GM19463 (cell line): ENCODE measurements at regions not wholly inside any gene's neighbourhood (a gene's known extent, or its start where the extent isn't known, plus 50 kb on each side); places are given as distances from the start of the nearest gene placed in this dataset.

ENCODE experiments used
- ATAC-seq: cut with Tn5 transposase; IDR thresholded peaks from one replicate; pipeline ENCODE4 v1.9.1; 2021; ENCODE audit warnings: mild to moderate bottlenecking, moderate library complexity; ENCODE audit not compliant: unreplicated experiment

- ATAC-seq: no peak
These were observed 631.7 kb upstream of the CADM1 start for GRCh38 chr11:116135891-116136290.

GRCh38 chr11:116134450-116134849 is 630.2 kb upstream of the CADM1 start:
- ATAC-seq: no peak

GRCh38 chr11:116132273-116132978 is 628.2 kb upstream of the CADM1 start:
- ATAC-seq: no peak

DNA sequence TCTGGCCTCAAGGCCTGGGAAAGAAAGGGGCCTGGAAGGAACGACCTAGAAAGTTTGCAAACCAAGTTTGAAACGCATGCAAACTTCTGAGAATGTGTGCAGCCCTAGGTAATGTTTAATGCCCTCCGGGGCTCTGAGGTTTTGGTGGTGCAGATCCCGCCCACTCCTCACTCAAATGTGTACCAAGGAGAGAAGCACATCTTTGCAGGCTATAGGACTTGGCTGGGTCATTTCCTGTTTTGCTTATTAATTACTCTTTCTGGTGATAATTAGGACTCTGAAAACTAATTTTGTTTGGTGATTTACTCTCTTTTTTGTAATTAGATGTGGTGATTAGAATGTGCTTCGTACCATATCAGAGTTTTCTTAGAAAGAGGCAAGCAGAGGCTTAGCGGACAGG is 625.9 kb upstream of the CADM1 start:
- peak; percentile 72 for ATAC-seq

DNA sequence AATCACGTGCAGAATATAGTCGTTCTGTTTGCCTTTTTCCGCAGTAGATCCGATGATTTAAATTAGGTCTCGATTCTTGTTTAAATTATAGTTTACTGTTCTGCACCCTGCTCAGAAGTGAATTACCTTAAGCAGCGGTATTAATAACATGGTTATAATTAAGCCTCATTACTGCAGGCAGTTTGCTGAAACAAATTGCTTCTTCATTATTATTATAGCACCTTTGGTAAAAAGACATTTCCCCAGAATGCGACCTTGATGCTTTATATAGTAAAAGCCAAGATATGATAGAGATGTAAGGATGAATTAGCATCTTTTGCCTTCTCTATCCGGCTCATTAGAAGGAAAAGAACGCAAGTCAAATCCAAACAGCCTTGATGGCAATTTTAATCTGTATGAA is 625.2 kb upstream of the CADM1 start:
- ATAC-seq: no peak

DNA sequence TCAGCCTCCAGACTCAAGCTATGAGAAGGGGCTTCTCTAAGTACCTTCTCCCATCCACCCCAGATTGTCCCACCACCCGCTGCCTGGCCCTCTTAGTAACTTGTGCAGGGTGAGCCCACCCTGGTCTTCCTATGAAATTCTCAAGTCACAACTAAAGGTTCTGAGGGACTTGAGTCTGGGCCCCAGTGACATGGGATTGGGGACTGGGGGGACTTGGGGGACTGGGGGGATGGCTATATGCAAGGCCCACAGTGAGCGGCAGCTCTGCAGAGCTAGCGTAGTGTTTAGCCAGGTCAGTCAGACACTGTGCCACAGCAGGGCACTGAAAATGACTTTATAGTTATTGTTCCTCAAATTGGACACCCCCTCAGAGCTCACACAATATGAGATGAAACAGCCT is 622.3 kb upstream of the CADM1 start:
- no peak for ATAC-seq

DNA sequence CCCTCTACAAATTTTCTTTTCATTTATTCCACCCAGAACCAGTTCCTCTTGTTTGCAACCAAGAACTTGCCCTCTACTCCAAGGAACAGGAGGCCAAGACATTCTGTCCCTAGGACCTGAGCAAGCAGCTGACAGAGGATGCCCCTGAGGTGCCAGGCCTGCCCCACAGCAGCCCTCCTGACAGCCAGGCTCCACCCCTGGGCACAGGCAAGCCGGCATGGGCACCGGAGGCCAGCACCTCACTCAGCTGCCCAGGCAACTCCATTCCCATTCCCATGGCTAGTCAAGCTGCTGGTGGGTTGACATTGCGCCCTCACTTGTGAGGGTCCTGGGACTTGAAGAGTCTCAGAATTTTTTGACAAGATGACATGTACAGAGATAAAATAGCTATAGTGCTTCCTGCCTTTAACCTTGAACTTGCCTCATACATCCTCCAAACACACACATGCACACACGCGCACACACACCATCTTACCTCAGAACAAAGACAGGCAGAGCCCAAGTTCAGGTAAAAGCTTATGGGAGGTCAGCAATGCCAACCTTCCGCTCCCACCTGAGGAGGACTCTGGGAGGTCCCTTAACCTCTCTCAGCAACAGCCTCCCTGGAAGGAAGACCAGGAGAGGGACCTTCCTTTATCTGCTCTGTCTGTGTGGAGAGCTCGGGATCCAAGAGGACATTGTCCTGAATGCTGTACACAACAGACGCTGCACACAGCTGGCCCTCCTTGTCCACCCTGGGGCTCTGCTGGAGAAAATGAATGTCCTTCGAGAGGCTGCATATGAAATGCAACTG is 620.9 kb upstream of the CADM1 start:
- ATAC-seq: no peak

- ATAC-seq: no peak
These were observed 619.5 kb upstream of the CADM1 start for GRCh38 chr11:116123739-116124138.

- ATAC-seq: no peak
These were observed 618.7 kb upstream of the CADM1 start for GRCh38 chr11:116122697-116123472.

GRCh38 chr11:116119158-116119557 is 614.9 kb upstream of the CADM1 start:
- ATAC-seq: no peak

GRCh38 chr11:116118138-116118470 is 613.9 kb upstream of the CADM1 start:
- no peak for ATAC-seq

- ATAC-seq: no peak
These were observed 613.3 kb upstream of the CADM1 start for GRCh38 chr11:116117331-116118137.

GRCh38 chr11:116115801-116116200 is 611.6 kb upstream of the CADM1 start:
- no peak for ATAC-seq

DNA sequence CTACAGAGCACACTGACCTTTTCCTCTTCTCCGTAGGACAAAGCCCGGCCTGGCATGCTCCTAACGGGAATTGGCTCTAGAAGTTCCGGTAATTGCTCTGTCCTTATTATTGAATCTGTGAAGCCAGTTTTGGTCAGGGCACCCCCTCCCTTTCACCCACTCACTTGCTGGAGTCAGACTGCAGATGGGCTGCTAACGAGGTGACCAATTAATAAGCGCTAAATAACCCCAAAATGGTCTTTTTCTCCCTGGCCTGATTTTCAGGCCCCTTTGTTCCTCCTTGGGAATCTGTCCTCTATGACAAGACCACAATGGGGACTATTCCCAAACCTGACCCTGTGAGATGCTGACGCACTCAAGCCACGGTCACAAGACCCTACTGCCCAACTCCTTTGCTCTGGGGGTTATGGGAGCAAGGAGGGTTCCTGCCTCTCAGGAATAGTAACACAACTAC is 610.0 kb upstream of the CADM1 start:
- no peak for ATAC-seq

- no peak for ATAC-seq
These were observed 608.1 kb upstream of the CADM1 start for GRCh38 chr11:116112087-116112935.

- ATAC-seq: no peak
These were observed 607.3 kb upstream of the CADM1 start for GRCh38 chr11:116111546-116111945.

DNA sequence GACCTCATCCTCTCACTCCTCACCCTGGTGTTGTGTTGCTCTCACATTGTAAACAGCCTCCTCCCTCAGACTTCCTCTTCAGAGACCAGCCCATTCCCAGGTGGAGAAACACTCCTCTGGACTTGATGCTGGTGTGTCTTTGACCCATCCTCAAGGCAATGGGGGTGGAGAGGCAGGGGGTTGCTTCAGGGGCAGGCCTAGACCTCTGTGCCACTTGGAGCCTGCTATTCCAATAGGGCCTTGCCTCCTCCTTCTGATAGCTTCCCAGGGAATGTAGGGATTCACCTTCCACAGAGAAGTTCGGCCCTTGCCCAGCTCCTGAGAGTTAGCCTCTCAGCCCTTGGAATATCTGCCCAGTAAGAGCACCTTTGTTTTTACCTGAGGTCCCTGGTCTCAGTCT is 606.6 kb upstream of the CADM1 start:
- no peak for ATAC-seq

- no peak for ATAC-seq
These were observed 606.1 kb upstream of the CADM1 start for GRCh38 chr11:116110356-116110755.

DNA sequence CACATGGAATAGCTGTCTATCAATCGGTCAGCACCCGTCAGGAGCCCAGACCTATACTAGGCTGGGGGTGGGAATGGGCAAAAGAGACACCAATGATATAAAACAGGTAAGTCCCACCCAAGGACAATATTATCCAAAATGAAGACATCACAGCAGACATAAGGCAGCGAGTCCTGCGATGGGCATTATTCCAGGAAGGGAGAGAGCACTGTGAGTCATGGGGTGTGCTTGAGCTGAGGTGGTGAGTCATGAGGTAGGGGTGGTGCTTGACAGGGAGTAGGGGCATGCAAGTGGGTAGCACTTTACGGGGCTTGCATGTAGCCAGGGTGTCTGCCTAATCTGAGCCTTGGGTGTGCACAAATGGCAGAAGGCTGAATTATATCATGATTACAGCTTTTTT is 605.0 kb upstream of the CADM1 start:
- no peak for ATAC-seq

- no peak for ATAC-seq
These were observed 603.9 kb upstream of the CADM1 start for GRCh38 chr11:116108161-116108560.
